NCI-H146 (cell line): ENCODE measurements at regions not wholly inside any gene's neighbourhood (a gene's known extent, or its start where the extent isn't known, plus 50 kb on each side); places are given as distances from the start of the nearest gene placed in this dataset.
"Not testable (repeated sequence)": the region's sequence is repeated elsewhere in the genome, so short reads cannot be mapped to it uniquely, and the experiment has no call there.

Experiments used
- DNase-seq: peaks from one replicate; lab custom pipeline; 2025; lab: John Stamatoyannopoulos, UW

GRCh38 chr13:42373048-42373812 lies 101.3 kb downstream of the AKAP11 start:
- DNase-seq: no peak

DNA sequence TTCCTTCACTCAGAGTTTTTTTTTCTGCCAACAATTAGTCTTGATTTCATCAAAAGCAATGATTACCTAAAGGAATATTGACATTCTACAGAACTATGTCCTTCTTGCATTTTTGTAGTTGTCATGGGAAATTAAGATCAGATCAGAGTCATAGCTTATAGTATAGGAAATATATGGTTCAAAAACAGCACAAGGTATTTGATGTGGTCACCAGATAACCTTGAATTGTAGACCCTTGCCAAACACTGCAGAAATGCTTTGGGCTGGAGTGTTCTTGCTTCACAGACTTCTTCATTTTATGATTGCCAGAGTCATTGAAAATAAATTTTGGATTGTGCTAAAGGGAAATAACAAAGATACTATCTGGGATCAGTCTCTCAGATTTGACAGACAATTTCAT lies 103.7 kb downstream of the AKAP11 start:
- DNase-seq: no peak

DNA sequence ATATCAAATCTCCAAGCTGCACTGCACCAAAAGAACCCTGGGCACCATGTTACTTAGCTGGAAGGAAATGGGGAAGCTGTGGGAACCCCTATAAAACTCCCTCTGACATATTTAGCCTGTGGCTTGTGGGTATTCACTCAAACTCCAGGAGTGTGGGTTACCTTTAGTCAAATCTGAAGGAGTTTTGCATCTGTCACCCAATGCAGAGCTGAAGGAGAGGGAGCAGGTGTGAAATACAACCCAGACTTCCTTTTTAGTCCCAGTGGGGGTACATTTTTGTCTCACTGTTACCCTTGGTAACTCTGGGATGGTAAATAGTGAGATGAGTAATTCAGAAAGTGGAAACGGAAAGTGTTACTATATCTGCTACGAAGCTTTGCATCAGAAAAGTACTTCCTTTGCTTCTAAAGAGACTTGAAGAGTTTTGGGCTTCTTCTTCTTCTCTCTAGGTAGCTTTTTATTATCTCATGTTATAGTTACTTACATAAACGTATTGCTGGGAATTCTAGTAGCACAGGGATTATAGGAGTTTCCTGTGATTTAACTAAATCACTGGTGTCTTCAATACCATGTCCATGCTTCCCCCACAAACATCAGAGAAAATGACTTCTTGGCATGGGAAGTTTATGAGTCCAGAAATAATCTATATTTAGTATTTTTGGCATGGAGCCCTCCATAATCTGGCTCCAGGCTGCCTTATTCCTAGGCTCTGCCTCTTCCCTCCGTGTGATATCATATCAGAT lies 105.9 kb downstream of the AKAP11 start:
- no peak for DNase-seq

DNA sequence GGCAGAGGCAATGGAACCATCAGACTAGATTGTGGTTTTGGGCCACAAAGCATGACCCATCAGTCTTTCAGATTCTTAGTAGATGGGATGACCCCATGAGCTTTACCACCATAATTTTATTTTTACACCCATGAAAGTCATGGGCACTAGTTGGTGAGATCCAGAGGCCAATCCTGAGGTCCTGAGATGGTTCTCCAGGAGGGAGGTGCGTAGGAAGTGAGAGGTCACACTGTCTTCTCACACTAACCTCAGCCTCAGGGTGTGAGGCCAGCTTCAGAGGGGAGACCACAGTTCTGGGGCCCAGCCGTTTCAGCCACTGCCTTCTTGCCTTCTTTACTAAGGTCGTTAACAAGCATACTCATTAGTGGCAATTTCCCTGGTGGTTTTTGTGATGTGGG lies 106.4 kb downstream of the AKAP11 start:
- no peak for DNase-seq

GRCh38 chr13:42379241-42379640 lies 107.3 kb downstream of the AKAP11 start:
- DNase-seq: no peak

DNA sequence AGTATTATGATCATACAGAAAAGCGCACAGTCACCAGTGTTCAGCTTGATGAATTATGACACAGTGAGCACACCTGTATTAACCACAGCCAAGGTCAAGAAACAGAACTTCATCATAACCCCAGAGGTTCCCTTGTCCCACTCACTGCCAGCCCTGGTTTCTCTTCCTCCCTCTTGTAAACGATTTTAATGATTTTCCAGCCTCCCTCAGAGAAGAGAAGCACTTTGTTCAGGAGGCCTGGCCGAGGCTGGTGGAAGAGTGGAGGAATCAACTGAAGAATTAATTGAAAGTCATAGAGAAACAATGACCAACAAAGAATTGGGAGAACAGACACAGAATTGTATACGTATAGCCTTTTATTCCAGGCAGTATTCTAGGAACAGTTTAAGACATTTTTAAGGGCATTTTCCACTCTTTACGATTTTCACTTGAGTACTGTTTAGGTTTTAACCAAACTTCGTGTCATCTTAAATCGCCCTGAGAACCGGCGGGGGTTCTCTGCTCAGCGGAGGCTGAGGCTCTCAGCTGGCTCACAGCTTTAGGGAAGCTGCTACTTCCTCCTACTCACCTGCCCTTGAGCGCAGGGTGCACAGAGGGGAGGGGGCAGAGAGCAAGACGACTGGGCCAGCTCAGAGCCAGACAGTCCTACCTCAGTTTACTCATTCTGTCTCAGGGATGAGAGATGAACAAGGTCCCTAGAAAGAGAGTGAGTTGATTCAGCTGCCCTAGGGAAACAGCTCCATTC lies 108.6 kb downstream of the AKAP11 start:
- DNase-seq: no peak

GRCh38 chr13:42381165-42381425 lies 109.1 kb downstream of the AKAP11 start:
- no peak for DNase-seq

DNA sequence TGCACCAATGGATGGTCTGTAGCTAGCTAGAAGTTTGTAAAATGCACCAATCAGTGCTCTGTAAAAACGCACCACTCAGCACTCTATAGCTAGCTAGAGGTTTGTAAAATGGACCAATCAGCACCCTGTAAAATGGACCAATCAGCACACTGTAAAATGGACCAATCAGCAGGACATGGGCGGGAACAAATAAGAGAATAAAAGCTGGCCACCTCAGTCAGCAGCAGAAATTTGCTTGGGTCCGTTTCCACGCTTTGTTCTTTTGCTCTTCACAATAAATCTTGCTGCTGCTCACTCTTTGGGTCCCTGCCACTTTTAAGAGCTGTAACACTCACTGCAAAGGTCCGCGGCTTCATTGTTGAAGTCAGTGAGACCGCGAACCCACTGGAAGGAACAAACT lies 109.5 kb downstream of the AKAP11 start:
- DNase-seq: not testable (repeated sequence)

GRCh38 chr13:42383025-42383424 lies 111.1 kb downstream of the AKAP11 start:
- no peak for DNase-seq

DNA sequence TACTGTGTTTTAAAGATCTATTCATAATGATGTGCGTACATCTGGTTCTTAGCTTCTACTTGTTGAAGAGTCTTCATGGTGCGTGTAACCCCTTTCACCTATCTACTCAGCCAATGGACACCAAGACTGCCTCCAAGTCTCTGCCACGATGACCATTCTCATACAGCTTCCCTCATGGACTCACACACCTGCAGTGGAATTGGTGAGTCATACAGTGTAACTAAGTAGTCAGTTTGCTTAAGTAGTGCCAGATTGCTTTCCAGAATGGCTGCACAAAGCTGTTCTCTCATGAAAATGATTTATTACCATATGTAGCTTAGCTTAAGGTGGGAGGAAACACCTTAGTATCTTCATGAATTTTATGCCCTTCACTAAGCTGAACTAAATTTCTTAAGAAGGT lies 112.3 kb downstream of the AKAP11 start:
- no peak for DNase-seq

GRCh38 chr13:42388326-42388725 lies 116.4 kb downstream of the AKAP11 start:
- no peak for DNase-seq

- DNase-seq: no peak
These were observed 117.1 kb downstream of the AKAP11 start for GRCh38 chr13:42389041-42389440.

GRCh38 chr13:42392180-42392579 lies 120.2 kb downstream of the AKAP11 start:
- DNase-seq: no peak

- no peak for DNase-seq
These were observed 121.0 kb downstream of the AKAP11 start for GRCh38 chr13:42392716-42393572.

DNA sequence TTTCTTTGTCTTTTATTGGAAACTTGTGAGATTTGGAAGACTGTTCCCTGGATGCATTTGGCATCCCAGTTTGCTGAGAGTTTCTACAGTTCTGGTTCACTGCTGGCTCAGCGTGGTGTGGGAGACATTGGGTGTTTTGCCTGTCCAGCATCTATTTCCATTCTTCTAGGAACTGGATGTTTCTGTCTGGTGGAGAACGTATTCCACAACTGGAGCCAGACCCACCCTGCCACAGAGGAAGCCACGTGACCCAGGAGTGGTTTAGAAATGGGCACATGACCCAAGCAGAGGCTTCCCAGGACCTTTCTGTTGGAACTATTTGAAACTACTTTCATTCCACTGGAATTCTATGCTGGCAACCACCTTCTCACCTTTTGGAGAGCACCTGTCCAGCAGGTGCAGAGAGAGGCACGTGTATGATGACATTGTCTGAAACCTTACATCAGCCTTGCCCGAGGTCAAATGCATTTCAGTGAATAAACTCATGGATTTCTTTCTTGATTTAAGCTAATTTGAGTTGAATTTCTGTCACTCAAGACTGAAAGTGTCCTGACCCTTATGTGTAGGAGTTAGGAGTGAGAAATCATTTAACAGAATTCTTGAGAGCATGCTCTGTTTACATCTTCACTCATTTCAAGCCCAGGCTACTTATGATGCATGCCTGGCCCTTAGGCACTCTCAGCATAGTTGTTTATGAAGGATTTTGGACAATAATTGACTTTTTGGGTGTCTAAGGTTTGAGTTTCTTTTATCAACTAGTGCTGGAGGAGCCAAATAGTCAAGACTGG lies 121.8 kb downstream of the AKAP11 start:
- DNase-seq: no peak

DNA sequence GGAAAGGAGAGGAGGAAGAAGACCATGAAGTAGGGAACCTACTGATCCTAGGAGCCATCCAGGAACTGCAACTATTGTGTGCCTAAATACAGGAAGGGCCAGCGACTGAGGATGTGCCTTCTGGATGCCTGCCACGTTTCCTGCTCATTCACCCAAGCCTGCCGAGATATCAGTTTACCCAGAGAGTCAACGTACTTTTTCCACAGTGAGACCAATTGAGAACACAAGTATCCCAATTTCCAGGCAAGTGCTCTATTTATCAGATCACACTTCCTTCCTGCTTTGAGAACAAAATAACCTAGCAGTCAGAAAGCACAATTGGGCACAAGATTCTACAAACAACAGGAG lies 122.4 kb downstream of the AKAP11 start:
- DNase-seq: no peak

GRCh38 chr13:42394711-42395085 lies 122.7 kb downstream of the AKAP11 start:
- no peak for DNase-seq

DNA sequence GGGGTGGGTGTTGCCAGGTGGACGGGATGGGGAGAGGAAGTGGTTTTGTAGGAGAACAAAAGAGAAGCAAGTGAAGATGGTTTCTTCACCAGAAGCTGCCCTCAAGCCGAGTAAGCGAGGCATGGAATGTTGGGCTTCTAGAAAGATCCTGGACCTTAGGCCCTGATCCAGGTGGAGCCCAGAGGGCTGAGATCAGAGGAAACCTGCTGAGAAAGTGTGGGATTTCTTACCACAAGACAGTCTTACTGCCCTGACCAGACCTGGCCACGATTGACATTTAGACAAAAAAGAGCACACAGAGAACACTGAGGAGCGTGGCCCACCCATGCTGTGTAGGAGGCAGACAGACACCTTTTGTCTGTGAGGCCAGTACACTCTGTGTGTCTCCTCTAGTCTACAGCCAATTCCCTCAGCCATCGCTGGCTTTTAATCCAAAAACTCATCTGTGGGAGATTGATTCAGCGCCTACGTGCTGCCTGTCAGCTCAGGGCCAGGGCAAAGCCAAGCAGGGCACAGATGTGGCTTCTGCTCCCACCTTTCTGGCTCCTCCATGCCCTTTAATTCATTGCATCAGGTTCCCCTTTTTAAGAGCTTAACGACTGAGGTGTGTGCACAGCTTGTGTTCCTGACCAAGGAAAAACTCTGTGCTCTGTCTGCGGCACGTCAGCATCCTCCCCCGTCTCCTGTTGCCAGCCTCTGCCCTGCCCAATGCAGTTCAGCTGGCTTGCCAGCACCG lies 123.3 kb downstream of the AKAP11 start:
- DNase-seq: no peak

- no peak for DNase-seq
These were observed 124.5 kb downstream of the AKAP11 start for GRCh38 chr13:42396501-42396900.

DNA sequence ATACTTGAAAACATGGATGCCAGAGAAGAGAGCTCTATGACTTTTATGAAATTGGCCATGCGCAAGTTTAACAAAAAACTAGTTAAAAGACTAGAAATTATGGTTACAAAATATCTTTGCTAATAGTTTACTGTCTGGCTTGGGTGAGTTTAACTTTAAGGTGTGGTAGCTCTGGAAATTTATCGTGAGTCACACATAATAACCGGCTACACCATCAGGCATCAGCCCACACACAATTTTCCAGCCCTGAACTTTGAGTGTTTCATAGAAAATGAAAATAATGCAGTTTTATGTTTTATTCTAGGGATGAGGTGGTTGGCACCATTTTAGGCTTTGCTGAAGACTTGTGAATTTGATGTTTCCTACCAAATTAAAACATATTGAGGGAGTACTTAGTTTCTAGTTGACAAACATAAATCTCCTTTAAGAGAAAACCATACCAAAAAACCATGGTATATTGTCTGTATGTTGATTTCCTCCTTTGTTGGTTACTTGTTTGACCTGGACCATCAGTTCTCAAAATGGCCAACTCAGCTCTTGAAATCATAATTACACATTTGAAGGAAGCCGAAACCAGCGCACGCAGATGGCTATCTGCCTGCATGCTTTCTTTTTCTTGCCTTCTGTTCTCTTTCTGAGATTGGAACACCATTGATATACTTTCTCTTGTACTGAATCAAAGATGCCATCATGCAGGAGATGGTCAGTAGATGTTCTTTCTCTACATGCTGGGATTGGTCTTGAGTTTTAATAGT lies 125.1 kb downstream of the AKAP11 start:
- no peak for DNase-seq
